ENCODE measurements at regions not wholly inside any gene's neighbourhood (a gene's known extent, or its start where the extent isn't known, plus 50 kb on each side); places are given as distances from the start of the nearest gene placed in this dataset.

DNA sequence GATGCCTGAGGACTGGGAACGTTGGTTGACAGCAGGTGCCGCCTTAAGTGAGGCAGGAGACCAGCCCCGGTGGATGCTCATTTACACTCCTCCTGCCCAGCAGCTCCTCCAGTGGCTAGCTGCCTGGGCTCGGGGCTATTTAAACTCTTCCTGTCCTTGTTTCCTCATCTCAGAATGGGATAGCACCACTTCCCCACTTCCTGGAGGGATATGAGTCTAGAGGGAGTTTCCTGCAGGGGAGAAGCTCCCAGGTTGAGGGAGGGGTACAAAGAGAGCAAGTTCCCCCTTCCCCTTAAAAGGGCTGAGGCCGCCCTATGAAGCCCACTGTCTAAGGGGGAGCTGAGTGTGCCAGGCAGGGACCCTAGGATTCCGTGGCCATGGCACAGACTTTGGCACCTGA, 311.2 kb downstream of the AACS start:
- DNase-seq (ENCODE audit: low read depth) = no peak
- TF ChIP-seq, protein P1, sequence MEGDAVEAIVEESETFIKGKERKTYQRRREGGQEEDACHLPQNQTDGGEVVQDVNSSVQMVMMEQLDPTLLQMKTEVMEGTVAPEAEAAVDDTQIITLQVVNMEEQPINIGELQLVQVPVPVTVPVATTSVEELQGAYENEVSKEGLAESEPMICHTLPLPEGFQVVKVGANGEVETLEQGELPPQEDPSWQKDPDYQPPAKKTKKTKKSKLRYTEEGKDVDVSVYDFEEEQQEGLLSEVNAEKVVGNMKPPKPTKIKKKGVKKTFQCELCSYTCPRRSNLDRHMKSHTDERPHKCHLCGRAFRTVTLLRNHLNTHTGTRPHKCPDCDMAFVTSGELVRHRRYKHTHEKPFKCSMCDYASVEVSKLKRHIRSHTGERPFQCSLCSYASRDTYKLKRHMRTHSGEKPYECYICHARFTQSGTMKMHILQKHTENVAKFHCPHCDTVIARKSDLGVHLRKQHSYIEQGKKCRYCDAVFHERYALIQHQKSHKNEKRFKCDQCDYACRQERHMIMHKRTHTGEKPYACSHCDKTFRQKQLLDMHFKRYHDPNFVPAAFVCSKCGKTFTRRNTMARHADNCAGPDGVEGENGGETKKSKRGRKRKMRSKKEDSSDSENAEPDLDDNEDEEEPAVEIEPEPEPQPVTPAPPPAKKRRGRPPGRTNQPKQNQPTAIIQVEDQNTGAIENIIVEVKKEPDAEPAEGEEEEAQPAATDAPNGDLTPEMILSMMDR (IDR thresholded peaks at IDR 0.05; ENCODE audit: insufficient read depth, low read length) = no peak
- H3K4me3 ChIP-seq (ENCODE audit: low read depth, low read length) = no peak overlapping the region

DNA sequence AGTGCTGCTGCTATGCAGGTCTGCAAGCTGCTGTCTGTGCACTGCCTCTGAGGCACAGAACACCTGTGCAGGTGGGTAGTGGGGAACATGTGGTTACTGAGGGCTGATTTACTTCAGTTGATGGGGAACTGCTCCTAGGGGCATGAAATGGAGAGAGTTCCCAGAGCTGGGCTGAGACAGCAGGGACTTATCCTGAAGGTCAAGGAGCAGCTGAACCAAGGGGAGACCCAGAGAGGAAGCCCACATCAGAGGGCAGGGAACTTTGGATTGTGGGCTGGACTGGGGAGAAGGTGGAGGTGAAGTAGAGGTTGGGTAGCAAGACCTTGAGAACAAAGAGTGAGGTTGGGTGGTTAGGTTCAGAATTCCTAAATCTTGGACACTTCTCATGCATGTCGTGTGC, 311.9 kb downstream of the AACS start:
- TF ChIP-seq, protein P1 (IDR thresholded peaks at IDR 0.05; ENCODE audit: insufficient read depth, low read length) = no peak
- DNase-seq (ENCODE audit: low read depth) = no peak
- no peak overlapping the region for H3K4me3 ChIP-seq (ENCODE audit: low read depth, low read length)

DNA sequence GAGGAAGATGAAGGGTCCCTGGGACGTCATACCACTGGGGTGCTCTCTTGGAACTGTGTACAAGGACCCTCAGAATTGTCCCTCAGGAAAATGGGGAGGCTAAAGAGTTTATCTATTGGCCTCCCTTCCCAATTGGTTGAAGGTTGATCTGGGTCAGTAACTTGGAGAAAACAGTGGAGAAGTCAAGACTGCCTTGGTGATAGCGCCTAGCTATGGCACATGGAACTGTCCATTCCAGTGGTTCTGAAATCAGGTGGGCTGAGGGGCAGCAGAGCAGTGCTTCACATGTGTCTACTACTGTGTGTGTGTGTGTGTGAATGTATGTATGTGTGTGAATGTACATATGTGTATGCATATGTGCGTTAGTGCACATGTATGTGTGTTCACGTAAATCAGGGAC, 316.1 kb downstream of the AACS start:
- no peak for DNase-seq (ENCODE audit: low read depth)
- H3K4me3 ChIP-seq (ENCODE audit: low read depth, low read length) = no peak overlapping the region
- TF ChIP-seq, protein P1 (IDR thresholded peaks at IDR 0.05; ENCODE audit: insufficient read depth, low read length) = no peak

DNA sequence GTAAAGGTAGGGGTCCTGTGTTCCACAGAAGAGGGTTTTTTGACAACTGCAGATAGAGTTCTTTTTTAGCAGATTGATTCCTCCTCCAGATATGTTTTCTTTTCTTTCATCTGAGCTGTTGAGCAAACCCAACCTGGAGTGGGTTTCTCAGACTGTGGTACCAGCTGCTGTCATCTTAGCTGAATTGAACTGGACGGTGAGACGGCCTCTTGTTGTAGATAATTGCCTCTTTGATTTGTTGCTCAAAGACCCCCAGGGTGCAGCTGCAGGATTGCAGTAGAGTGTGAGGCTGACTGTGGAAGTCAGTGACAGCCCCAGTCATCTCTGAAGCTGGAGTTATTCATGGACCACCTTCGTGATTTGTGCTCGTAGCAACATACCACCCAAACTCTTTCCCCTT, 317.7 kb downstream of the AACS start:
- TF ChIP-seq, protein P1 (IDR thresholded peaks at IDR 0.05; ENCODE audit: insufficient read depth, low read length) = no peak
- no peak for DNase-seq (ENCODE audit: low read depth)
- H3K4me3 ChIP-seq (ENCODE audit: low read depth, low read length) = no peak overlapping the region

DNA sequence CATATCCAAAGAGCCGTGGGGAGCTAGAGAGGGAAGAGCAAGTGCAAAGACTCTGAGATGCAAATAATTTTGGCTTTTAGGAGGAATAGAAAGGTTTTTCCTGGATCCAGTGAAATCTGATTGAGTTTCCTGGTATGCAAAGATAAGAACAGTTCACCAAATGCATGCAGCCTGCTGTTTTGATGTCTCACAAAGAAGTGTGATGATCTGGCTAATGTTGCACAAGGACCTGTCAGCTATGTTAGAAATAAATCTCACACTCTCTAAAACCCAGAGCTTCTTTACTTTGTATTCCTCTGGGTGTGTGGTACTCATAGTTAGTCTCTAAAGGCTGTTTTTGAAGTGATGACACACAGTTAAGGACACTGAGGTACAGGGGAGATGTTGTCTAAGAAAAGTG, 321.4 kb downstream of the AACS start:
- no peak for DNase-seq (ENCODE audit: low read depth)
- TF ChIP-seq, protein P1 (IDR thresholded peaks at IDR 0.05; ENCODE audit: insufficient read depth, low read length) = no peak
- H3K4me3 ChIP-seq (ENCODE audit: low read depth, low read length) = no peak overlapping the region

DNA sequence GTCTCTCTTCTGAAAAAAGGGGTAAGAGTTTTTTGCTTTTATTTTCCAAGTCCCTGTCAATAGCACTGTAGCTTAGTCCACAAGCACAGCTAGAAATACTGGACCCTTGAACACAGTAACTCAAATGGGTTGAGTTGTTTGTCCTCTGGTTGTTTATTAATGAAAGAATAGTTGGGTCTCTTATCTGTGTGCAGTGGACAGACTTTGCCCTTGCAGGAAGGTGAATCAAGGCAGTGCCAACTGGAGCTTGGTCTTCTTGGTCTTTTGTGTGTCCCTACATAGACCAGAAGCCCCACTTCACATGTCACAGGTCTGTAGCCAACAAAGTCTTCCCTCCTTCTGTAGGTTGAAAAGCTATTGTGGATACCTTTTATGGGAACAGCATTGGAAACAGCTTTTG, 322.0 kb downstream of the AACS start:
- TF ChIP-seq, protein P1 (IDR thresholded peaks at IDR 0.05; ENCODE audit: insufficient read depth, low read length) = no peak
- H3K4me3 ChIP-seq (ENCODE audit: low read depth, low read length) = no peak overlapping the region
- DNase-seq (ENCODE audit: low read depth) = no peak

DNA sequence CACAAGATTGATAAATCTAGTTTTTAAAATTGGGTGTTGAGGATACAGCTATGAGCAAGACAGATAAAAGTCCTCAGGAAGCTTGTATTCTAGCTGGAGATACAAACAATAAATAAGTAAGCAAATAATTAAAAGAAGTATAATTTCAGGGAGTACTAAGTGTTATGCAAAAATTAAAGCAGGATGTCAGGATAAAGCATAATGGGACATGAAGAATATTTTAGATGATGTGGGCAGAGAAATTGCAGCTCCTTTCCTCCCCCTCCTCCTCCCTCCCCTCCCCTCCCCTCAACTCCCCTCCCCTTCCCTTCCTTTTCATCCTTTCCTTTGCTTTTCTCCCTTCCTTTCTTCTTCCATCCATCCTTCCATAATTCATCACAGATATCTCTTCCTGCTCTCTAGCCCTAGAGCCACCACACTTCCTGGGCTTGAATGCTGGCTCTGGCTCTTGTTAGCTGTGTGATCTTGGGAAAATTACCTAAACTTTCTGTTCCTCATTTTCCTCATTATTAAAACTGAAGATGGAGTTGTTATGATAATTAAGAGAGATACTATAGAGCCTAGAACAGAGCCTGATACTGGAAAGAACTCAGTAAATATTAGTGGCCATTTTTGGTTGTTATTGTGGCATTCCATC, 323.9 kb downstream of the AACS start:
- TF ChIP-seq, protein P1 (IDR thresholded peaks at IDR 0.05; ENCODE audit: insufficient read depth, low read length) = no peak
- no peak for DNase-seq (ENCODE audit: low read depth)
- no peak overlapping the region for H3K4me3 ChIP-seq (ENCODE audit: low read depth, low read length)

Data from fibroblast of the aortic adventitia (primary cell).